ENCODE measurements at regions not wholly inside any gene's neighbourhood (a gene's known extent, or its start where the extent isn't known, plus 50 kb on each side); places are given as distances from the start of the nearest gene placed in this dataset.

GRCh38 chr7:106783286-106783685 lies 81.8 kb upstream of the PIK3CG start:
- no peak for TF ChIP-seq CTCF (conservative IDR thresholded peaks at IDR 0.05)
- no peak for TF ChIP-seq ZFX (IDR thresholded peaks at IDR 0.05)
